ENCODE measurements at regions not wholly inside any gene's neighbourhood (a gene's known extent, or its start where the extent isn't known, plus 50 kb on each side); places are given as distances from the start of the nearest gene placed in this dataset.

GRCh38 chr7:42694894-42695507 lies 216.9 kb downstream of the C7orf25 start:
- H3K14ac ChIP-seq (ENCODE audit: insufficient read length): no peak overlapping the region
- no peak overlapping the region for H3K4ac ChIP-seq (replicated peaks; ENCODE audit: insufficient read length, low read depth, low read length)
- H3K4me3 ChIP-seq (ENCODE audit: extremely low read depth in 1 of 4, insufficient read depth in 2 of 4, low read depth in 3 of 4, low read length in 4 of 4): no peak overlapping the region
- H2BK15ac ChIP-seq (ENCODE audit: low read length): no peak overlapping the region; the same call in 1 of the 2 replicates
- H3K56ac ChIP-seq (replicated peaks; ENCODE audit: insufficient read length, low read depth, low read length): no peak overlapping the region
- H2BK120ac ChIP-seq (replicated peaks; ENCODE audit: low read depth, low read length): no peak overlapping the region
- H2AK5ac ChIP-seq (ENCODE audit: low read depth, low read length): no peak overlapping the region
- POLR2A ChIA-PET (ENCODE audit: partially characterized antibody): interaction anchor here (0.6 kb wide), 1 partner anchor 1238 kb away, joined by 3 read pairs; no protein-coding TSS in a partner anchor
- no peak overlapping the region for H4K91ac ChIP-seq (replicated peaks; ENCODE audit: insufficient read length, low read length)
- DNase-seq (ENCODE audit: low read depth in 1 of 2, low spot score in 2 of 2) (no peak), FAIRE-seq (no peak)
- no peak overlapping the region for H2BK12ac ChIP-seq (ENCODE audit: low read depth, low read length)
- H3K27me3 ChIP-seq (replicated peaks in 1 of 4; ENCODE audit: control insufficient read depth in 3 of 4, extremely low read depth in 1 of 4, insufficient read depth in 3 of 4, low read length in 3 of 4): no peaks in the 10 kb centered on the region
- no peak overlapping the region for H3K18ac ChIP-seq (ENCODE audit: extremely low read depth, low read length)
- CTCF ChIA-PET (ENCODE audit: partially characterized antibody): interaction anchor here (1.1 to 3.5 kb wide), 4 partner anchors 46 to 761 kb away, joined by 3 to 14 read pairs (median 4); no protein-coding TSS in a partner anchor
- H3K9ac ChIP-seq (replicated peaks in 1 of 4; ENCODE audit: extremely low read depth in 1 of 4, low read depth in 3 of 4, low read length in 3 of 4): no peak overlapping the region
- no peaks in the 10 kb centered on the region for H4K20me1 ChIP-seq (replicated peaks in 1 of 2; ENCODE audit: control insufficient read depth in 1 of 2, insufficient read depth in 2 of 2, low read length in 2 of 2)
- H4K5ac ChIP-seq (ENCODE audit: insufficient read length, low read depth, low read length): no peak overlapping the region
- no peak overlapping the region for H4K8ac ChIP-seq (ENCODE audit: extremely low read depth, insufficient read depth, low read length)
- no peak overlapping the region for H2BK5ac ChIP-seq (ENCODE audit: low read depth, low read length)
- 91% methylated on average over 6 of the region's 6 CpGs; no CpG with 5 or more reads in 1 of the 2 experiments for WGBS, 2 experiments (ENCODE audit: extremely low coverage in 1 of 2, insufficient coverage in 1 of 2, insufficient read length in 1 of 2, insufficient replicate concordance in 2 of 2, low coverage in 1 of 2, low lambda C conversion rate in 2 of 2, missing lambda C conversion rate in 1 of 2)
- H3K23me2 ChIP-seq (ENCODE audit: low read depth, low read length): no peaks in the 10 kb centered on the region
- H2BK20ac ChIP-seq (ENCODE audit: low read length): no peak overlapping the region
- no peak overlapping the region for H3K23ac ChIP-seq (ENCODE audit: insufficient read length)
- no peaks in the 10 kb centered on the region for H3K9me3 ChIP-seq (ENCODE audit: insufficient read depth in 2 of 2, low read depth in 1 of 2, low read length in 1 of 2)
- H3K36me3 ChIP-seq (ENCODE audit: control insufficient read depth in 2 of 4, insufficient read depth in 4 of 4, low read length in 3 of 4): no peaks in the 10 kb centered on the region
- H2AFZ ChIP-seq (ENCODE audit: low read length): no peak overlapping the region
- H3K4me2 ChIP-seq (ENCODE audit: insufficient read depth in 1 of 2, low read depth in 2 of 2, low read length in 2 of 2): no peak overlapping the region
- no peaks in the 10 kb centered on the region for H3K79me2 ChIP-seq (ENCODE audit: control insufficient read depth in 1 of 2, insufficient read depth in 2 of 2, low read length in 2 of 2)
- no peak overlapping the region for H3K27ac ChIP-seq (ENCODE audit: low read depth, low read length)
- peaks cover 0 to 2% (median under 1%) of the 10 kb centered on the region in 4 experiments; a peak in 2 of 7 replicates for H3K4me1 ChIP-seq (replicated peaks in 1 of 4; ENCODE audit: control insufficient read depth in 3 of 4, insufficient read depth in 4 of 4, low read length in 3 of 4)
- no peaks in the 10 kb centered on the region for H3K79me1 ChIP-seq (ENCODE audit: low read depth, low read length)
- TF ChIP-seq NRF1 (IDR thresholded peaks at IDR 0.05; ENCODE audit: low read depth, low read length) (no peak), CBX8 (IDR thresholded peaks at IDR 0.05; ENCODE audit: borderline replicate concordance, low read depth, low read length) (no peak), TEAD4 (IDR thresholded peaks at IDR 0.05; ENCODE audit: low read depth, low read length) (no peak), HDAC6 (IDR thresholded peaks at IDR 0.05; ENCODE audit: low read depth, low read length) (no peak), NANOG (IDR thresholded peaks at IDR 0.05; ENCODE audit: insufficient read depth, low read depth, low read length, poor library complexity, severe bottlenecking) (no peak), RNF2 (IDR thresholded peaks at IDR 0.05; ENCODE audit: borderline replicate concordance, low read depth, low read length, missing control alignments, poor library complexity, severe bottlenecking) (no peak), EGR1 (IDR thresholded peaks at IDR 0.05; ENCODE audit: borderline replicate concordance, low read depth, low read length) (no peak), SIN3A (conservative IDR thresholded peaks at IDR 0.05 in 1 of 2, IDR thresholded peaks at IDR 0.05 in 1 of 2; ENCODE audit: low read depth in 1 of 2, low read length in 2 of 2) (no peak), SP2 (IDR thresholded peaks at IDR 0.05; ENCODE audit: low read length) (no peak), SUZ12 (IDR thresholded peaks at IDR 0.05; ENCODE audit: low read length) (no peak), E2F6 (IDR thresholded peaks at IDR 0.05) (no peak)

Measured in H1 (cell line).